H4 (cell line): ENCODE measurements at regions not wholly inside any gene's neighbourhood (a gene's known extent, or its start where the extent isn't known, plus 50 kb on each side); places are given as distances from the start of the nearest gene placed in this dataset.
"Not testable (repeated sequence)": the region's sequence is repeated elsewhere in the genome, so short reads cannot be mapped to it uniquely, and the experiment has no call there.

Source experiments
- DNase-seq: peaks from one replicate; pipeline ENCODE4 v3.0.0-alpha.2; 2015; ENCODE audit warnings: low spot score

DNA sequence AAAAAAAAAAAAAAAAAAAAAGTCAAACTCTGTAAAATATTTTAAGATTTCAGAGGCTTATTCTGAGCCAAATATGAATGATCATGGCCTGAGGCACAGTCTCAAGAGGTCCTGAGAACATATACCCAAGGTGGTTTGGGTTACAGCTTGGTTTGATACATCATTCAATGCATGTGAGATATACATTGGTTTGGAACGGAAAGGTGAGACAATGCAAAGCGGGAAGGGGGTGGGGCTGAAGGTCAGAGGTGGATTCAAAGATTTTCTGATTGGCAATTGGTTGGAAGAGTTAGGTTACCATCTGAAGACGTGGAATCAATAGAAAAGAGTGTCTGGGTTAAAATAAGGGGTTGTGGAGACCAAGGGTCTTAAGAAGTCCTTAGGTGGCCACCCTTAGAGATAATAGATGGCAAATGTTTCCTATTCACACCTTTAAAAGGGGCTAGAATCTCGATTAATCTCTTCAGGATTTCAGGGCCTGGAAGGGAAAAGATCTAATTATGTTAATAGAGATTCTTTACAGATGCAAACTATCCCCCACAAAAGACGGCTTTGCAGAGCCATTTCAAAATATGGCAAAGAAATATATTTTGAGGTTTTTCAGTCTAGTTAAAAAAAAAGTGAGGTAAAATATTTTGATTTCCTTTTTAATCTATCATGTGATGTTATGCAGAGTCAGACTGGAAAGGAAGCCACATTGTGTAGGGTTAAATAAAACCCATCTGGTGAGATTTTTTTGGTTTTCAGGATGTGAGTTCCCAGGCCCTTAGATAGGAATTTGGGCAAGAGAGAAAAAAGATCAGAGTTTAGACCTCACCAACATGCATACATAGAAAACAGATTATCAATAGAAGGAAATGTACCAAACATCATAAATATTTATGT lies 173.8 kb upstream of the CNOT2 start:
- DNase-seq = no peak

DNA sequence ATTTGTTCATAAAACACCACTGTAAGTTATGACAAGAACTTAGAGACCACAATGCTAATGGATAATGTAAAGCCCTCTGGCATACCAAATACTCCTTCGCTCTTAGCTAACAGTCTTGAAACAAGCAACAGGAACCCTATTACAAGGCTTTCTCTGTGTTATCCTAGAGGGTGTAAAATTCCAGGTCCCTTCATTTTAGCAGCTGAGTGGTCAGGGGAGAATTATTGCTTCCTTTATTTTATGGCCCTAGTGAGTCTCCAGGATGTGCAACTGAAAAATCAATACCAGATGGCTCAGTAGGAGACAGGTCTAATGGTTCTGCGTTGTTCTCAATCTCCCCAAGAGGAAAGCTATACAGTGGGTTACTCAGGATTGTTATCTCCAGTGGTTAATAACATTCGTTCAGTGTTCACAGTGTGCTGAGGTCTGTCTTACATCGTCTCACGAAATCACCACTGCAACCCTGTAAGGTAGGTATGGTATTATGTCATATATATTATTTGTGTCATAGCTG lies 172.7 kb upstream of the CNOT2 start:
- no peak for DNase-seq

DNA sequence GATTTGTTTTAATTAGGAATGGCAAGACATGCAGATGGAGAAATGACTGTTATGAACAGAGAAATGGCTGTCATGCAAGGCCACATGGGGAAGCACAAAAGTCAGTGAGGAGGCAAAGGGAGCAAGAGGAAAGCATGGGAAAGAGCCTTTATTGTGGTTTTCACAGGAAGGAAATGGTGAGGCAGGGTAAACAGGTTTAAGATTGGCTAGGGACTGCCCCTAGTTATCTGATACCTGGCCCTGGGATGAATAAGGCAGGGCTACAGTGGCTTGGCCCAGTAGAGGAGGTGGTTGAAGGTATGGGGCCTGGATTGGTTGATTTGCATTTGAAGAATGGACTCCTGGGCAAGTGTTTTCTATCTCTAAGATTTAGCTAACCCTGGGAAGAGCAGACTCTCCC lies 168.7 kb upstream of the CNOT2 start:
- DNase-seq = no peak

DNA sequence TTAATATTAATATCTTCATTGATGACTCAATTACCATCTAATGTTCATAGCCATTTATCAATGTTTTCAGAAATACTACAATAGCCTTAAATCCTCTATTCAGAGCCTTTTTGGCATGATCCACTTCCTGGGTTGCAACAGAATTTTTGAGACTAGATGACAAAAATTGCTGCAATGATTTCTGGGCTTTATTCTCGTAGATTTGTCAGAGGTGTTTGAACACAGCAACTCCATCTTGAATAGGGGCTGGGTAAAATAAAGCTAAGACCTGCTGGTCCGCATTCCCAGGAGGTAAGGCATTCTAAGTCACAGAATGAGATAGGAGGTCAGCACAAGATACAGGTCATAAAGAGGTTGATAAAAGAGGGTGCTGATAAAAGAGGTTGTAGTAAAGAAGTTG lies 165.8 kb upstream of the CNOT2 start:
- no peak for DNase-seq

DNA sequence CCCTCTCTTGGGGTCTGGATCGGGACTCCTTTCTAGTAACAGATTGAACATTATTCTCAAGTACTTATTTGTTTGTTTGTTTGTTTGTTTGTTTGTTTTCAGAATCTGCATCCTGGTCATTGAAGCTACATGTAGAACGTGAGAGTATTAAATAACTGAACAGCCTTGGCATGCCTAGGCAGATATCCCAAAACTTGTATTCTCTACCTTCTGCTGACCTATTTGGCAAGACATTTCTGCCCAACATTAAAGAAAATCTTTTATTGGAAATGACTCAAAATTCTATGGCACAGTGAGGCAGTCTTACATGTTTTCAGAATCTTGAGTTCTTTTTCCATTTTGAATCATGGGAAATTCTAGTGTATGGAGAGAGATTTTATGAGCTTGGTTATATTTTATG lies 165.1 kb upstream of the CNOT2 start:
- no peak for DNase-seq

DNA sequence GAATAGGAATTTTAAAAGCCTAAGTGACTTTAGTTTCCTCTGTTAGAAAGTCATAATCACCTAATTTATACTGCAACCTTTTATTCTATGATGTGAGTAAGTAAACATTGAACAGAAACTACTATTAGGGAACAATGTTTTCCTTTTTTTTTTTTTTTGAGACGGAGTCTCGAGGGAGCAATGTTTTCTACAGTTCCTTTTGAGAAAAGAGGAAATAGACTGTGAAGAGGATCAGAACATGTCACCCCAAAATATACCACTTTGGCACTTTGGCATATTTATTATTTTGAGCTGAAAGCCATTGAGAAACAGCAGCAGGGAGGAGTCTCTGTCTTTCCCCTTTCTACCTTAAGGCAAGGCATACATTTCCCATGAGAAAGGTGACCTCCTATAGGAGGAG lies 162.7 kb upstream of the CNOT2 start:
- DNase-seq = no peak

DNA sequence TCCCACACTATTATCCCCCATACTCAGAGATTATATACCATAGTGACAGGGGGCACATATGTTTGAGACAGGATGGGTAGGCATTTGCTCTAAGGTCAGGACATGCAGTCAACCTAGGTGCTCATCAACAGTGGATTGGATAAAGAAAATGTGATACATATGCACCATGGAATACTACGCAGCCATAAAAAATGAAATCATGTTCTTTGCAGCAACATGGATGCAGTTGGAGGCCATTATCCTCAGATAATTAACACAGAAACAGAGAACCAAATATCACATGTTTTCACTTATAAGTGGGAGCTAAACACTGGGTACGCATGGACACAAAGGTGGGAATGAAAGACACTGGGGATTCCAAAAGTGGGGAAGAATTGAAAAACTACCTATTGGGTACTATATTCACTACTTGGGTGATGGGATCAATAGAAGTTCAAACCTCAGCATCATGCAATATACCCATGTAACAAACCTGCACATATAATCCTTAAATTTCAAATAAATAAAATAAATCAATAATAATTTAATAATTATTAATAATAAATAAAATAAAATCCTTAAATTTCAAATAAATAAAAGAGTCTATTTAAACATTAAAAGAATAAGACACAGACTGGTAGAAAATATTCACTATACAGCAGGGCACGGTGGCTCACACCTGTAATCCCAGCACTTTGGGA lies 160.1 kb upstream of the CNOT2 start:
- no peak for DNase-seq

DNA sequence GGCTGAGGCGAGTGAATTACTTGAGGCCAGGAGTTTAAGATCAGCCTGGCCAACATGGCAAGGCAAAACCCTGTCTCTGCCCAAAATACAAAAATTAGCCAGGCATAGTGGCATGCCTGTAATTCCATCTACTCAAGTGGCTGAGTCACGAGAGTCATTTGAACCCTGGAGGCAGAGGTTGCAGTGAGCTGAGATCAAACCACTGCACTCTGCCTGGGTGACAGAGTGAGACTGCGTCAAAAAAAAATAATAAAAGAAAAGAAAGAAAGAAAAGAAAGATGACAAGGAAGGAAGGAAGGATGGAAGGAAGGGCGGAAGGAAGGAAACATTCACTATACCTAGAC lies 159.6 kb upstream of the CNOT2 start:
- no peak for DNase-seq

DNA sequence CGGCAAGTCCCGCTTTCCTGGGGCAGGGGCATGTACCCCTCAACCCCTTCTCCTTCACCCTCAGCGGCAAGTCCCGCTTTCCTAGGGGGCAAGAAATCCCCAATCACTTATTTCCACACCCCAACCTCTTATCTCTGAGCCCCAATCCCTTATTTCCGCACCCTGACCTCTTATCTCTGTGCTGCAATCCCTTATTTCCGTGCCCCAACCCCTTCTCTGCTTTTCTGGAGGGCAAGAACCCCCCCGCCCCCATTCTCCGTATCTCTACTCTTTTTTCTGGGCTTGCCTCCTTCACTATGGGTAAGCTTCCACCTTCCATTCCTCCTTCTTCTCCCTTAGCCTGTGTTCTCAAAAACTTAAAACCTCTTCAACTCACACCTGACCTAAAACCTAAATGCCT lies 156.9 kb upstream of the CNOT2 start:
- not testable (repeated sequence) for DNase-seq

DNA sequence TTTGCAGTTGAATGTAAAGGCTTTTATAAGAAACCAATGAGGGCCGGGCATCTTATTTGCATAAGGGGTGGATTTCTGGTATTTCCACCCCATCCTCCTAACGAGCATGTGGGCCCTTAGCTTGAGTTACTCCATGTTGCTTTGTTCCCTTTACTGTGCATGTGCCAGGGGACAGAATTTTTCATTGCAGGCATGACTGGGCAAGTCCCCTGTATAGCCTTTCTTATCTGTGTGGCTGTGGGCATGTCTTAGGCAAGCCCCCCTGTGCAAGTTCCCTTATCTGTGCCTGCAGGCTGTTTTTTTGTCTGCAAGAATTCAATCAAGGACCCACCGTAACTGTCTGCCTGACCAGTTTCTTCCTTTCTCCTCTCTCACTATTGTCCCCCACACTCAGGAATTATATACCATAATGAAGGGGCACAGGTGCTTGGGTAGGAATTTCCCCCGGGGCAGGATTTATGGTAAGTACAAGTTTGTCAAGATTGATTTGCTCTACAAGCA lies 152.2 kb upstream of the CNOT2 start:
- DNase-seq = no peak

DNA sequence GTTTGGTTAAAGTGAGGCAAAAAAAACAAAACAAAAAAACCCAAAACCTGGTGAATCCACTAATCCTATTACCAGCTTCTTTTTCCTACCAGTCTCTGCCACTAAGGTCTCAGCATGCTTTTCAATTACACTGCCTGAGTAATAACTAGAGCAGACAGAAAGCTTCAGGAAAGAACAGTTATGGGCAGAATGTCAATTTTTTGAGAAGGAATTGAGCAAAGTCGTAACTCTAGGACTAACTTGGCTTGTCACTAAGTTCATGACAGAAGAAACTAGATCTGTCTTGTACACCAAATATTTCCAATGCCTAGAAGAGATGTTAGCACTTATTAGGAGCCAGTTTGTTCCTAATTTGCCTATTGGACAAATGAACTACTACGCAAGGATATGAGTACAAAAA lies 148.8 kb upstream of the CNOT2 start:
- no peak for DNase-seq

DNA sequence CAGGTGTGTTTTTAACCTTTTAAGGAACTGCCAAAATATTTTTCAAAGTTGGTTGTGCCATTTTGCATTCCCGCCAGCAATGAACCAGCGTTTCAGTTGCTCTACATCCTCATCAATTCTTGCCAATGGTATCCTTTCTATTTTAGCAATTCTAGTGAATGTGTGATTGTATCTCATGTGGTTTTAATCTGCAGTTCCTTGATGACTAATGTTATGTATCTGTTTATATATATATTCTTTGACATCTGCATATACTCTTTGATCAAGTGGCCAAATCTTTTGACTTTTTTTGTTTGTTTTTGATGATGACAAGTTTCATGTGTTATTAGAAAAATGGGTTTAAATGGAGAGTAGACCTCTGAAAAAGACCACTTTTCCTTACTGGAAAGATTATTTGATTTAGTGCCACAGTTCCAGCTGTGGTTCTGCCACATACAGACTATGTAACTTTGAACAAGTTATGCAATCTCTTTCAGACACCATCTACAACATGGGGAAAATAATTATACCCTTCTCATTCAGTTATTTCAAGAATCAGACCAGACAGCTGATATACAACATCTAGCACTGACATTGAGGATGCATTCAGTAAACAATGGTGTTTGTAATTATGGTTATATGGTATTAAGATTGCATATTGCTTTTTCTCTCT lies 146.3 kb upstream of the CNOT2 start:
- DNase-seq = no peak

DNA sequence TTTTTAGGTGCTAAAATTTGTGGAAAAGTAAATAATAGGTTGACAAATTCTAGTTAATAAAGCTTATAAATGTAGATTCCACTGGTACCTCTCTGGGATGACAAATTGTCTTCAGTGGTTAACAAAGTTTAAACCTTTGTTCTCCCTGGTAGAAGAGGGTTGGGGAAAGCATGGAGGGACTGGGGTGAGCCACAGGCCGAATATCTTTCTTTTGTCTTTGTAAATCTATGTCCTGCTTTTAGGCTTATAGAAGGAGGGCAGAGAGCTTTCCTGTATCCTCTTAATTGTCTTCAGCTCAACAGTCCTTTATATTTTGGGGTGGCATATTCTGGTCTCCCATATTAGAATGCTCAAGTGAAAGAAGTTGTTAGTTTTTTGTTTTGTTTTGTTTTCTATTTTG lies 142.2 kb upstream of the CNOT2 start:
- DNase-seq = no peak

DNA sequence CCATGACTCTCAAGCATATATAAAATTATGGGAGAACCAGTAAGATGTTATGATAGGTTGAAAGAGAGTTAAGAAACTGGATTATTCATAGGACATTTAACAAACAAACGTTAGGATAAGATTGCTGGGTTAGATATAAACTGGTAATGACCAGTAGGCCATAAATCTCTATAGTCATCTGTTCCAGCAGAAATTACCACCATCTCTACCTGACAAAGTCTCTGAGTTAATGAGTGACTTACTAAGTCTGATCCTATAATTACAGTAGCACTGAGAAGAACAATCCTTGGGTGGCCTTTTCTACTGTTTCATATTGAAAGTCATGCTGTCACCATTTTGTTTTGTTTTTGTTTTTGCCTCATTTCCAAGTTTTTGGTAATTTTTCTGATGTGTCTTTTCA lies 136.9 kb upstream of the CNOT2 start:
- no peak for DNase-seq

DNA sequence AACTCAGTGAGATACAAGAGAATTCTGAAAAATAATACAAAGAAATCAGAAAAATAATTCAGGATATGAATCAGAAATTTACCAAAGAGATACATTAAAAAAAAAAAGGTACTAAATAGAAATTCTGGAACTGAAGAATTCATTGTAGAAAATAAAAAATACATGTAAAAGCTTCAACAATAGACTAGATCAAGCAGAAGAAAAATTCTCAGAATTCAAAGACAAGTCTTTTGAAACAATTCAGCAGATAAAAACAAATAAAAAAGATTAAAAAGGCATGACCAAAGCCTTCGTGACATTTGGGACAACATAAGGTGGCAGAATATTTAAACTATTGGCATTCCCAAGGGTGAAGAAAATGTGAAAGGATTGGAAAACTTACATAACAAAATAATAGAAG lies 133.1 kb upstream of the CNOT2 start:
- DNase-seq = no peak

DNA sequence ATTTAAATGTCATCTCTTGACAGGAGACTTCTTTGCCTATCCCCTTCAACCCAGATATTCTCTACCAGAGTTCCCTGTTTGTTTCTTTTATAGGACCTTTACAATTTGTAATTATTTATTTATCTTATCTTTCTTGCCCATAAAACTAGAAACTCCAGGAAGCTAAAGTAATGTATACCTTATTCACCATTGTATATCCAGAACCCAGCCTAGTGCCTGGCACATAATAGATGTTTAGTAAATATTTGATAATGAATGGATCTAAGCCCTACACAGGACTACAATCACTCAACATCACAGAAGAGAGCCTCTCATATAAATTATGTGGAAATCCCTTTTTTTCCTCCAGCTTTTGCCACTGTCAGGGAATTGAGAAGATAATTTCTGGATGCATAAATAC lies 125.6 kb upstream of the CNOT2 start:
- DNase-seq = no peak

DNA sequence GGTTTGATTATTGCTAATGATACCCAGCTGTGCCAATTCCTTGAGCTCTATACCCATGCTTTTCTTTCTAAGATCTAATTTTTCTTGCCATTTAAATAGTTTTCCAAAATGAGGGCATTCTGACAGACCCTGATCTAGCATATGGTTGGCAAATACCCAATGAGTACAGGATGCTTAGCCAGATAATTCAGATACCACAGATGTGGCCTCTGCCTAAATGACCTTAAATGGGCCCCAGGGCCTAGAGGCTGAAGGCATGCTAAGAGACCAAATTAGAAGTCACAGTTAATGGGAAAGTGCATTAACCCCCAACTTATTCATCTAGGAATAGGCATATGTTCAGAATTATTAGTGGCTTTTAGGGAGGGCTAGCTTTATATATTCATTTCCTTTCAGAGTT lies 122.3 kb upstream of the CNOT2 start:
- no peak for DNase-seq

DNA sequence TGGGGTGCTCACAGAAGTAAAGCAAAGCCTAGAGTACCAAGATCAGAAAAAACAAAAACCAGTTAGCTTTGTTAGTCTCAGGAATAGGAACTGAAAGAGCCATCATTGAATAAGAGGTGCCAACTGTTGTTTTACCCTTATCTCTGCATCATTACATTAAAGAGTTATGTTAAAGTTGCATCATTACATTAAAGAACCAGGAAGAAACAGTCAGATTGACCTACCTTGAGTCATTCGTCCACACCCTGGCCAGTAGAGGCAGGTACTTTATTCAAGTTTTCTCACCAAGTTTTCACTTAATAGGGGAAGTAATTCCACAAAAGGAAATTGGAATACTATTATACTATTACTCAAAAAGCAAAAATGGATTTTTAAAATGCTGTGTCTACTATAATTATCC lies 121.7 kb upstream of the CNOT2 start:
- no peak for DNase-seq

DNA sequence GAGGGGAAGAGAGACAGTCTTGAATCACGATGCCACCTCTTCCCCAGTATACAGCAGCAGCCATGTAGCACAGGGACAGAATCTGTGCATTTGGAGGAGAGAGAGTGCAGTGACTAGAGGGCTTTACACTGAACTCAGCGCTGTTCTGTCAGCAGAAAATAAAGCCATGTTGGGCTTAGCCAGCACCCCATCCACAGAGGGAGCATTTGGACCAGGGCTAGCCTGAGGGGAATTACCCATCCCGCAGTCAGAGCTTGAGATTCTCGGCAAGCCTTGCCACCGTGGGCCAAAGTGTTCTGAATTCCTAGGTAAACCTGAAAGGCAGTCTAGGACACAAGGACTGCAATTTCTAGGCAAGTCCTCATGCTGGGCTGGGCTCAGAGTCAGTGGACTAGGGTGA lies 120.4 kb upstream of the CNOT2 start:
- DNase-seq = no peak

DNA sequence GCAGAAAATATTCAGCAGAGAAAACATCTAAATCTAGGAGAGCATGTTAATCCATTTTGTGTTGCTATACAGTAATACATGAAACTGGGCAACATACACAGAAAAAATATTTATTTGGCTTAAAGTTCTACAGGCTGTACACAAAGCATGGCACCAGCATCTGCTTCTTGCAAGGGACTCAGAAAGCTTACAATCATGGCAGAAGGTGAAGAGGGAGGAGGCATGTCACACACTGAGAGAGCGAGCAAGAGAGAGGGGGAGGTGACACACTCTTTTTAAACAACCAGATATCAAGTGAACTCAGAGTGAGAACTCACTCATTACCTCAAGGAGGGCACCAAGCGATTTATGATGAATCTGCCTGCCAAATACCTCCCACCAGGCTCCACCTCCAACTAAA lies 94.2 kb upstream of the CNOT2 start:
- no peak for DNase-seq

DNA sequence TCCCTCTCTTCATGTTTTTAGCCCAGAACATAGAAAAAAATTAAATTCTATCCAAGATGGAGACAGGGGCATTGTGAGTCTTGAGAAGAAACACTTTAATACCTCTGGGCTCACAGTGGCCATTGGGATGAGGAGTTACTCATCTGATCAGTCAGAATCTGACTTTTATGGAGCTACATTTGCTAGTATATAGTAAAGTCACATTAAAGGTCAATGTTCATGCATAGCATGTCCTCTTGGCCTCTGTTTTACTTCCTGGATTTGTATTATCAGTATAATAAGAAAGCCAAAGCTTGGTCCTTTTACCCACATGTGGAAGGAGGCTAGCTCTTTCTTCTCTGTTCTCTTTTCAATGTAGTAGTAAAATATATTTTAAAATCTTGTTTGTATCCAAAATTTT lies 93.6 kb upstream of the CNOT2 start:
- DNase-seq = no peak

DNA sequence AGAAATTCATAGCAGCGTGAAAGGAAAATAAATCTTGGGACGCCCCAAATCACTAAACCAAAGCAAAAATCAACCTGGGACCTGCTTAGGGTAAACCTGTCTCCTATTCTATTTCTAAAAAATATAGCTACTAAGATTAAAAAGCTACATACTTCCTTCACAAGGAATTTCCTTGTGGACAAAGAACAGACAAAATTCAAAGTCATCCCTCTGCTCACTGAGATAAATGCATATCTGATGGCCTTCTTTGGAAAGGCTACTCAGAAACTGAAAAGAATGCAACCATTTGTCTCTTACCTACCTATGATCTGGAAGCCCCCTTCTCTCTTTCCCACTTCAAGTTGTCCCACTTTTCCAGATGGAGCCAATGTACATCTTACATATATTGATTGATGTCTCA lies 93.0 kb upstream of the CNOT2 start:
- no peak for DNase-seq

DNA sequence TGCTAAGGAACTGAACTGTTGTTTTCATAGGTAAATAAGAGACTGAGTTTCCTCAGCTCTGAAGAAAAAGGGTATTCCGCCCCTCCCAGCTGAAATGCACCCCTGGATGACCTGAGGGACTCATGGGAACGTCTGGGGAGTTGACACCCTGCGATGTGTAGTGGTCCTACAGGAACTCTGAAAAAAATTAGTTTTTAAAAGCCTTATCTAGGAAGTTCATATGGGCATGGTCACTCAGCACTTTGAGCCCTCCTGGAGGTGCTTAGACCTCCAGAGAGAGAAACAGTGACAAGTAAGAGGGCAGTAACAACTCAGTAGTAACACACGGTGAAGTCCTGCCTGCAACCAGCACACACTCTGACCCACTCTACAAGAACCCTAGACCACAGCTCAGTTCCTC lies 91.2 kb upstream of the CNOT2 start:
- no peak for DNase-seq
